ENCODE measurements at regions not wholly inside any gene's neighbourhood (a gene's known extent, or its start where the extent isn't known, plus 50 kb on each side); places are given as distances from the start of the nearest gene placed in this dataset.

DNA sequence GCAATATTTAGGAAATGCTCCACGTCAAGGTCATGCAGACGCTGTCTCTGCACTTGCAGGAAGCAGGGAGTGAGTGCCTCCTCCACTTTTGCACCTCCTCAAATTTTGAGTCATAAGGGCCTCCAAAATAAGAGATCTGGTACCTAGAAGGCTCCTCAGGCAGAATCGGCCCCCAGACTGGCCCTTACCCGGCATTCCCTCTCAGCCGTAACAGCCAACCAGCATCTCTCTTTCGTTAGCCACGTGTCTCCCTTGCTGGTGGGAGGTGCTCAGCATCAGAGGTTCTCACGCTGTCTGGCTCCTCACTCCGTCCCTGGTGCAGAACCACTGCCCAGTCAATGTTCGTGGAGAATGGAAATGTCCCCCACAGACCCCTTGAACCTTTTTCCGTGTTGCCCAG, 75.3 kb downstream of the ANKRD60 start:
- H3K36me3 ChIP-seq = no peaks in the 10 kb centered on the region
- no peak overlapping the region for H3K27ac ChIP-seq
- H3K4me1 ChIP-seq = no peaks in the 10 kb centered on the region
- H3K4me3 ChIP-seq = no peak overlapping the region
- no peaks in the 10 kb centered on the region for H3K9me3 ChIP-seq
- no peak for DNase-seq
- peaks cover 0 to 30% (median 19%) of the 10 kb centered on the region in 3 donors for H3K27me3 ChIP-seq
- intact Hi-C loops (cut with DNase I) = no loop called here
- TF ChIP-seq EP300 (IDR thresholded peaks at IDR 0.05) (no peak), POLR2AphosphoS5 (IDR thresholded peaks at IDR 0.05) (no peak)
- WGBS, 2 donors = 67 to 72% methylated on average over 11 of the region's 11 CpGs

DNA sequence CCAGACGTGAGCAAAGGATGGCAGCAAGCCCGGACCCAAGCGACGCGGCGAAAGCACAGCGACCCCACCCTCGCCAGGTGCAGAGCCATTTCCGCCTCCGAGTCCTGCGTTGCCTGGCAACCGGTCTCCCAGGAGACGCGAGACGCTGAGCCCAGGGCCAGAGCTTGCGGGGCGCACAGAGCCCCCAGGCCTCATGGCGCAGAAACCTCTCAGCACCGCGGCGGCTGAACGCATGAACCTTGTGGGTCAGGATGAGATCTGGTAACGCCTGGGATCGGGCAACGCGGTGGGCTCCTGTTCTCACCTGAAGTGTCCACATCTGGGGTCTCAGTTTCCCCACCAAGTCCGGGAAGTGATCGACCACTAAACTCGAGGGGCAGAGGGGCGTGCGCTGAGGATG, 77.7 kb downstream of the ANKRD60 start:
- Histone ChIP-seq H3K9me3 (no peaks in the 10 kb centered on the region), H3K4me1 (peaks cover 0 to 3% (median 0%) of the 10 kb centered on the region in 4 donors), H3K27me3 (peaks cover 0 to 34% (median 19%) of the 10 kb centered on the region in 3 donors), H3K36me3 (no peaks in the 10 kb centered on the region), H3K4me3 (no peak overlapping the region), H3K27ac (no peak overlapping the region)
- DNase-seq = no peak
- intact Hi-C loops (cut with DNase I) = no loop called here
- TF ChIP-seq, protein P1, sequence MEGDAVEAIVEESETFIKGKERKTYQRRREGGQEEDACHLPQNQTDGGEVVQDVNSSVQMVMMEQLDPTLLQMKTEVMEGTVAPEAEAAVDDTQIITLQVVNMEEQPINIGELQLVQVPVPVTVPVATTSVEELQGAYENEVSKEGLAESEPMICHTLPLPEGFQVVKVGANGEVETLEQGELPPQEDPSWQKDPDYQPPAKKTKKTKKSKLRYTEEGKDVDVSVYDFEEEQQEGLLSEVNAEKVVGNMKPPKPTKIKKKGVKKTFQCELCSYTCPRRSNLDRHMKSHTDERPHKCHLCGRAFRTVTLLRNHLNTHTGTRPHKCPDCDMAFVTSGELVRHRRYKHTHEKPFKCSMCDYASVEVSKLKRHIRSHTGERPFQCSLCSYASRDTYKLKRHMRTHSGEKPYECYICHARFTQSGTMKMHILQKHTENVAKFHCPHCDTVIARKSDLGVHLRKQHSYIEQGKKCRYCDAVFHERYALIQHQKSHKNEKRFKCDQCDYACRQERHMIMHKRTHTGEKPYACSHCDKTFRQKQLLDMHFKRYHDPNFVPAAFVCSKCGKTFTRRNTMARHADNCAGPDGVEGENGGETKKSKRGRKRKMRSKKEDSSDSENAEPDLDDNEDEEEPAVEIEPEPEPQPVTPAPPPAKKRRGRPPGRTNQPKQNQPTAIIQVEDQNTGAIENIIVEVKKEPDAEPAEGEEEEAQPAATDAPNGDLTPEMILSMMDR (IDR thresholded peaks at IDR 0.05) = no peak
- TF ChIP-seq POLR2A (IDR thresholded peaks at IDR 0.05) (no peak), EP300 (IDR thresholded peaks at IDR 0.05) (no peak), POLR2AphosphoS5 (IDR thresholded peaks at IDR 0.05) (no peak)
- 10 to 18% methylated on average over 31 of the region's 31 CpGs for WGBS, 2 donors

DNA sequence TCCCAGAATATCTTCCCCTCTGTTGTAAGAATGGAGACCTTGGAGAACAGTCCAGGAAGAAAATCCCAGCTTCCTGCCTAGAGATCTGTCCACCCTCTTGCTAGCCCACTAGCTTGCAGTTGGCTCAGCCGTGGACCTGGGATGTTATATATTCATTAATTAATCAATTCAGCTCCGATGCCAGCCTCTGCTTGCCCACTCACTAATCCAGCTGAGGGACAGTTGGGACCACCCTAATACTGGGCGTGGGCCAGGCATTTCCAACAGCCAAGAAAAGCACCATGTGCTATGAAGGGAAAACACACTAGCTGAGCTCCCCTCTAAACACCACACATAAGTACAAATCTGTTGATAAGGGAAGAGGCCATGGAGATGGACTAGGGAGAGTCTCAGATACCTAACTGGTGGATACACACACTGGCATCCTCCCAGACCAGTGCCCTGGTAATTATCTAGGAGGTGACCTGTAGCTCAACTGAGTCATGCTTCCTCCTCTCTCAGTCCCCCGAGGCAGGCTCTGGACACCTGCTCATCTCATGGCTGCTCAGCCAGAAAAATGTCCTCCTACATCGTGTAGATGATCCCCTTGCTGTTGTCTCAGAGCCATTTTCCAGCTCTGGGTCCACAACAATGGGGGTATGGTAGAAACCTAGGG, 78.9 kb downstream of the ANKRD60 start:
- Histone ChIP-seq H3K27ac (no peak overlapping the region), H3K9me3 (no peaks in the 10 kb centered on the region), H3K36me3 (no peaks in the 10 kb centered on the region), H3K4me3 (no peak overlapping the region), H3K27me3 (peaks cover 0 to 34% (median 19%) of the 10 kb centered on the region in 3 donors), H3K4me1 (peaks cover 0 to 3% (median 0%) of the 10 kb centered on the region in 4 donors)
- 79 to 84% methylated on average over 5 of the region's 5 CpGs for WGBS, 2 donors
- intact Hi-C loops (cut with DNase I) = no loop called here
- DNase-seq = no peak
- TF ChIP-seq, protein P1 (IDR thresholded peaks at IDR 0.05) = no peak
- TF ChIP-seq POLR2A (IDR thresholded peaks at IDR 0.05) (no peak), EP300 (IDR thresholded peaks at IDR 0.05) (no peak), POLR2AphosphoS5 (IDR thresholded peaks at IDR 0.05) (no peak)

DNA sequence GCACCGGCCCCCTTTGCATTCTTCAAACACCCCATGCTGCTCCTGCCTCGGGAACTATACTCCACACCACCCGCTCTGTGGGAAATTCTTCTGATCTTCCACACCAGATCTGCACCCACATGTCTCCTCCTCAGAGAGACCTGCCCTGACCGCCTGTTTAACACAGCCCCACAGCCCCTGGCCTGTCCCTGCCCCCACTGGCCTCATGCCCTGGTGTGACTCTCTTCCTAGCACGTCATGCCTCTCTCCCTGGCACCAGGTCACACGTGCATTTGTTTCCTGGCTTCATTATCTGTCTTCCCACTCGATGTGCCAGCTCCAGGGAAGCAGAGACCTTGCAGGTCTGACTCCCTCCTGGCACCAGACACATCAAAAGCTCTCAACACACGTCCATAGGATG, 79.6 kb downstream of the ANKRD60 start:
- Histone ChIP-seq H3K27ac (no peak overlapping the region), H3K4me3 (no peak overlapping the region), H3K36me3 (no peaks in the 10 kb centered on the region), H3K9me3 (no peaks in the 10 kb centered on the region), H3K4me1 (peaks cover 0 to 3% (median 0%) of the 10 kb centered on the region in 4 donors), H3K27me3 (peaks cover 0 to 34% (median 18%) of the 10 kb centered on the region in 3 donors)
- intact Hi-C loops (cut with DNase I) = no loop called here
- WGBS, 2 donors = 78 to 85% methylated on average over 8 of the region's 8 CpGs
- TF ChIP-seq POLR2A (IDR thresholded peaks at IDR 0.05) = no peak
- TF ChIP-seq POLR2AphosphoS5 (IDR thresholded peaks at IDR 0.05) = no peak
- no peak for TF ChIP-seq EP300 (IDR thresholded peaks at IDR 0.05)
- TF ChIP-seq, protein P1 (IDR thresholded peaks at IDR 0.05) = no peak
- no peak for DNase-seq

DNA sequence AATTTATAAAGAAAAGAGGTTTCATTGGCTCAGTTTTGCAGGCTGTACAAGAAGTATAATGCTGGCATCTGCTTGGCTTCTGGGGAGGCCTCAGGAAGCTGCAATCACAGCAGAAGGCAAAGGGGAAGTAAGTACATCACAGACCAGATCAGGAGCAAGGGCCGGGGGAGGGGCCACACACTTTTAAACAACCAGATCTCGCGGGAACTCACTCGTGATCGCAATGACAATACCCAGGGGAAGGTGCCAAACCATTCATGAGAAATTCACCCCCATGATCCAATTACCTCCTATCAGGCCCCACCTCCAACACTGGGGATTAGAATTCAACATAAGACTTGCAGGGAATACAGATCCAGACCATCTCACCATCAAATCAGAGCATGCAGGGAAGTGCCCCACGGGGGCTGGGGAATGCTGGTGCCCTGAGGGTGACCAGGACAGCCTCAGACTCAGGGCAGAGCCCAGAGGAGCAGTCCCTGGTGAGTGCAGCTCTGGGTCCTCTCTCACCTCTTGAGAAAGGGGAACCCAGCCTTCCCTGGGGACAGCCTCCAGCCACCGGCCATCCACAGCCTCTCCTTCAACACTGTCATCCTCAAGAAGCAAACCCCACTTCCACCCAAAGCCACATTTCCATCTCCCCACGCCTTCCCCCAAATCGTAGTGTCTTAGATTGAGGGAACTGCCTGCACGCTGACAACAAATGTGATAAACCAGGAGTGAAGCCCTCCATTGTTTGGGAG, 80.7 kb downstream of the ANKRD60 start:
- no peaks in the 10 kb centered on the region for H3K36me3 ChIP-seq
- no peak for DNase-seq
- TF ChIP-seq, protein P1 (IDR thresholded peaks at IDR 0.05) = no peak
- TF ChIP-seq EP300 (IDR thresholded peaks at IDR 0.05) (no peak), POLR2AphosphoS5 (IDR thresholded peaks at IDR 0.05) (no peak), POLR2A (IDR thresholded peaks at IDR 0.05) (no peak)
- peaks cover 0 to 34% (median 10%) of the 10 kb centered on the region in 3 donors for H3K27me3 ChIP-seq
- H3K9me3 ChIP-seq = no peaks in the 10 kb centered on the region
- WGBS, 2 donors = 83 to 91% methylated on average over 10 of the region's 10 CpGs
- H3K4me1 ChIP-seq = peaks cover 0 to 3% (median 0%) of the 10 kb centered on the region in 4 donors
- intact Hi-C loops (cut with DNase I) = no loop called here
- H3K4me3 ChIP-seq = no peak overlapping the region
- no peak overlapping the region for H3K27ac ChIP-seq
